Nephron (organoid): ENCODE measurements at regions not wholly inside any gene's neighbourhood (a gene's known extent, or its start where the extent isn't known, plus 50 kb on each side); places are given as distances from the start of the nearest gene placed in this dataset.

Experiments
- H3K27ac Mint-ChIP-seq, 3 experiments: 2 replicates each; pipeline ENCODE4 v1.8.0; 2020; ENCODE audit warnings: mixed read lengths in 3 of 3, mild to moderate bottlenecking in 2 of 3, moderate library complexity in 1 of 3
- H3K27me3 Mint-ChIP-seq: 2 replicates; pipeline ENCODE4 v1.8.0; 2021; ENCODE audit warnings: low read depth, mild to moderate bottlenecking, moderate library complexity, mixed read lengths
- H3K36me3 Mint-ChIP-seq: 2 replicates; pipeline ENCODE4 v1.8.0; 2020; ENCODE audit warnings: low read depth, mixed read lengths
- H3K4me1 Mint-ChIP-seq: 2 replicates; pipeline ENCODE4 v1.8.0; 2020; ENCODE audit warnings: mixed read lengths
- H3K4me3 Mint-ChIP-seq, 3 experiments: 2 replicates each; pipeline ENCODE4 v1.8.0; 2020; ENCODE audit warnings: mild to moderate bottlenecking in 3 of 3, mixed read lengths in 3 of 3, moderate library complexity in 2 of 3
- H3K9me3 Mint-ChIP-seq: 2 replicates; pipeline ENCODE4 v1.8.0; 2020; ENCODE audit warnings: mixed read lengths
- TF ChIP-seq, protein P1 (sequence below), 3 experiments: fragments of 200-600 bp; sonication (generic); IDR thresholded peaks; one replicate each; pipeline ENCODE4 v1.5.0; 2021; ENCODE audit warnings: antibody characterized with exemption in 3 of 3; ENCODE audit not compliant: unreplicated experiment in 3 of 3

DNA sequence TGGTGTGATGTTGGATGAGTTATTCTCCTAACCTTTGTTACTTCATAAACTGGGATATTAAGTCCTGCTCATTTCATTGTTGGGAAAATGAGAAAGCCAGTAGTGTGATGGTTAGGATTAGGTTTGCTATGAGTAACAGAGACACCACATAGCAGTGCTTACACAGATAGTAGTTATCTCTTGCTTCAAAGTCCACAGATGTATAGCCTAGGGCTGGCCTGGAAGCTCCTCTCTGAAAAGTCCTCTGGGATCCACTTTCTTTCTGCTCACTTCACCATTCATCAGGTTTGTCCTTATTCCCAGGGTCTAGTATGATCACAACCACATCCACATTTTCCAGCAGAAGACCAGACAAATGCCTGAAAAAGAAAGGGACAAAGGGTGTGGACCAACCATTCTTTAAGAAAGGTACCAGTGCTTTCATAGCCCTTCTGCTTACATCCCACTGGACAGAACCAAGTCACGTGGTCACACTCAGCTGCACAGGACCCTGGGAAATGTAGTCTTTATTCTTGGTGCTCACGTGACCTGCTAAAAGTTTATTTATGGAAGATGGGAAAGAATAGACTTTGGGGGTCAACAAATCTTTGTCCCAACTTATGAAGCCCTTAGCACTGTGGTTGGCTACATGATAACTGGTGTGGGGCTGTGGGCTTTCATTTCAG is 108.9 kb downstream of the INSIG2 start:
- TF ChIP-seq, protein P1, sequence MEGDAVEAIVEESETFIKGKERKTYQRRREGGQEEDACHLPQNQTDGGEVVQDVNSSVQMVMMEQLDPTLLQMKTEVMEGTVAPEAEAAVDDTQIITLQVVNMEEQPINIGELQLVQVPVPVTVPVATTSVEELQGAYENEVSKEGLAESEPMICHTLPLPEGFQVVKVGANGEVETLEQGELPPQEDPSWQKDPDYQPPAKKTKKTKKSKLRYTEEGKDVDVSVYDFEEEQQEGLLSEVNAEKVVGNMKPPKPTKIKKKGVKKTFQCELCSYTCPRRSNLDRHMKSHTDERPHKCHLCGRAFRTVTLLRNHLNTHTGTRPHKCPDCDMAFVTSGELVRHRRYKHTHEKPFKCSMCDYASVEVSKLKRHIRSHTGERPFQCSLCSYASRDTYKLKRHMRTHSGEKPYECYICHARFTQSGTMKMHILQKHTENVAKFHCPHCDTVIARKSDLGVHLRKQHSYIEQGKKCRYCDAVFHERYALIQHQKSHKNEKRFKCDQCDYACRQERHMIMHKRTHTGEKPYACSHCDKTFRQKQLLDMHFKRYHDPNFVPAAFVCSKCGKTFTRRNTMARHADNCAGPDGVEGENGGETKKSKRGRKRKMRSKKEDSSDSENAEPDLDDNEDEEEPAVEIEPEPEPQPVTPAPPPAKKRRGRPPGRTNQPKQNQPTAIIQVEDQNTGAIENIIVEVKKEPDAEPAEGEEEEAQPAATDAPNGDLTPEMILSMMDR (IDR thresholded peaks at IDR 0.05; ENCODE audit: unreplicated experiment in 3 of 3) = no peak
- peaks cover 8% of the 10 kb centered on the region for H3K27me3 Mint-ChIP-seq
- H3K36me3 Mint-ChIP-seq = no peaks in the 10 kb centered on the region
- H3K27ac Mint-ChIP-seq = no peak overlapping the region
- H3K4me3 Mint-ChIP-seq = no peak overlapping the region
- no peaks in the 10 kb centered on the region for H3K9me3 Mint-ChIP-seq
- H3K4me1 Mint-ChIP-seq = no peaks in the 10 kb centered on the region

DNA sequence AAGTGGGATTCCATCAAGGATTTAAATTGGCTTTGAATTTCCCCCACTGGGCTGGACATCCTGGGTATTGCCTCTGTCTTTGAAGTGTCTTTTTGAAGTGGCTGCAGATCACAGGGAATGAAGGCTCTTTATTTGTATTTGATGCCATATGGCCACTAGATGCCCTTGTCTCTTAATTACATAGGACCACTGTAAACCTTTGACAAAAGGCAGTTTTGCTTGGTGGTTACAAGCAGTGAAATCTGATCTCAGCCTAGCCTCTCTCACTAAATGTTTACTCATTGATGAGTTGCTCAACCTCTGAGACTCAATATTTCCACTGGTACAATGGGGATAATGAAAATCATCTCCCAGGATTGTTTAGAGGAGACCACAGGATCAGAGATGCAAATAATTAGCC is 102.2 kb downstream of the INSIG2 start:
- Mint-ChIP-seq H3K27ac (no peak overlapping the region), H3K27me3 (peaks cover 4% of the 10 kb centered on the region), H3K4me1 (peaks cover 4% of the 10 kb centered on the region), H3K4me3 (no peak overlapping the region), H3K36me3 (no peaks in the 10 kb centered on the region), H3K9me3 (no peaks in the 10 kb centered on the region)
- TF ChIP-seq, protein P1 (IDR thresholded peaks at IDR 0.05; ENCODE audit: unreplicated experiment in 3 of 3) = no peak

DNA sequence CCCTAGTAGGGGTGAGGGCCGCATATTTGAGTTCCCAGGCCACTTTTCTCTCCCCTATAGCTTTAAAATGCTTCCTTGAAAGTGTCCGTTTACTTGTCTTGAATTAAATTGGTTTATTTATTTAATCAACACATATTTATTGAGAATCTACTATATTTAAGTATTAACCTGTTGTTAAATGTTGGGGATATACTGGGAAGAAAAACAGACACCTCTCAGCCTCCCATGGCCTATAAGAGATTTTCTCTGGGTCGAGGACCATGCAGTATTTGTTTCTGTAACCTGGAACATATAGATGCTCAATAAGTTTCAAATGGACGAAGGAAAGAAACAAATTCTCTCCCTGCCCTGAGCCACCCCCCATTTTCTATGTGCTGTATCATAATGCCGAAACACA is 98.6 kb downstream of the INSIG2 start:
- Mint-ChIP-seq H3K9me3 (no peaks in the 10 kb centered on the region), H3K4me3 (peak overlapping the region; percentile 87 to 94 (median 91)), H3K36me3 (no peaks in the 10 kb centered on the region), H3K4me1 (peaks cover 10% of the 10 kb centered on the region), H3K27ac (peak overlapping the region; percentile 91 to 96 (median 94)), H3K27me3 (peaks cover 6% of the 10 kb centered on the region)
- TF ChIP-seq, protein P1 (IDR thresholded peaks at IDR 0.05; ENCODE audit: unreplicated experiment in 3 of 3) = no peak

DNA sequence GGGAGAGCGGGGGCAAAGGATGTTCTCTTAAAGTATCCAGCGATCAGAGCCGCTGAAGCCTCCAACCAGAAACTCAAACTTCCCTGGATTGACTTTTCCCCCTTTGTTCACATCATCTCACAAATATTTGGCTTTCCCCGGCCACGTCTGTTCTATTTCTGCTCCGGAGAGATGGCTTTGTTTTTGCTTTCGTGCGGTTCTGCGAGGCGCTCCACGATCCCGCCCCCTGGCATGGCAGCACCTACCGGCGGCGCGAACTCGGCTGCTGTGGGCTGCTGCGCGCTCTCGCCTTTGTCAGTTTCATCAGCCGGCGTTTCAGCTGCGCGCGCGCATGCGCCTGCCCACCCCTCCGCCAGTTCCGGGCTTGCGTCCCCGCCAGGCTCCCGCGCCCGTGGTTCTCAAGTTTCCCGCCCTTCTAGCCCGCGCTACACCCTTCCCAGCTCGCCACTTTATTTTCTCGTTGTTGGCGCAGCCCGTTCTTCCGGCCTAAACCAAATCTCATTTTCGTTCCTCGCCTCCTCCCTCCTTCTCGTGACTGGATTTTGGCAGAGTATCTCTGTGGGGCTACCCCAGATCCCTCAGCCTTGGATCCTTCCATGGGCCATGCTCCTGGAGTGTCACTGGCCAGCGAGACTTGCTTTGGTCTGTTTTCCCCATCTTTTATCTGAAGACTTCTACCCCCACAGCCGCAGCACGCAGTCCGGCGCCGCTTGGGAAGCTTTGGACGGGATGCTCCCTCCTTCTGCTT is 98.0 kb downstream of the INSIG2 start:
- Mint-ChIP-seq H3K27ac (peak overlapping the region; percentile 91 to 96 (median 94)), H3K27me3 (peaks cover 6% of the 10 kb centered on the region), H3K4me1 (peaks cover 10% of the 10 kb centered on the region), H3K9me3 (no peaks in the 10 kb centered on the region), H3K4me3 (peak overlapping the region; percentile 87 to 94 (median 91)), H3K36me3 (no peaks in the 10 kb centered on the region)
- TF ChIP-seq, protein P1 (IDR thresholded peaks at IDR 0.05; ENCODE audit: unreplicated experiment in 3 of 3) = no peak

DNA sequence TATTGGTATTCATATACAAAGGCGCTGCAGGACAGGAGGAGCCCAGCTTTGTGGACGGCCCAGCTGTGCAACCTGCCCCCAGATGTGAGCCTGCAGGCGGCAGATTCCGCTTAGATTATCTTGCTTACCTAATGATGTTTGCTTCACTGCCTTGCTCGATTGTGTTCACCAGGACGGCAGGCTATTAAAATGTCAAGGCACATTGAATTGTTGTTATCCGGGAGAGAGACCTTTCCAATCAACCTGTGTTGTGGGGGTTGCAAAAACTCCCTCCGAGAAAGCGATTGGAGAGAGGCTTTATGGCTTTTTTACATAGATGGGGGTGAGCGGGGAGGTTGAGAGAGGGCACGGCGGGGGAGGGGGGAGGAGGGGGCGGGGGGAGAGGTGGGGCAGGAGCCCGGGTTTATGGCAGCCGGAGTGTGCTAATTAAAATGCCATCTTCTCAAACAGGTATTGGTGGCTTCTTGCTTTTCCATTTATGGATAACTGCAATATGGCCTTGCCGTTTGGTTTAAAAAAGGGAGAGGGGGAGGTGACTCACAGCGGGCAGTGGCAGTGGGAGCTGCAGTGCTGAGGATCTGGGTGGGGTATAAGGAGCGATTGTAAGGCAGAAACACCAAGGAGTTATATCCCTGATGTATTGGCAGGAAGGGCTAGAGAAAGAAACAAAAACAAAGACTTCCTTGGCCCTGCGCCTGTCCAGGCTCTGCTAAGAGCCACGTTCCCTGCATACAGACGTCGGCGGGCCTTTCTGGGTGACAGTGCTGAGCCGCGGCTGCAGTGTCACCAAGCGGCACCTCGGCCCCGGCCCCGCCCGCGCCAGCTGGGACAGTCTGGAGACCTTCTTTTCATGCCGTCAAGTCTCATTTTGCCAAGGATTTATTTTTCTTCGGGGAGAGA is 97.2 kb downstream of the INSIG2 start:
- peak overlapping the region; percentile 87 to 94 (median 91) for H3K4me3 Mint-ChIP-seq
- peaks cover 8% of the 10 kb centered on the region for H3K27me3 Mint-ChIP-seq
- no peaks in the 10 kb centered on the region for H3K9me3 Mint-ChIP-seq

More for the DNA sequence above, 97.2 kb downstream of the INSIG2 start:
- Mint-ChIP-seq H3K36me3 (no peaks in the 10 kb centered on the region), H3K27ac (peak overlapping the region; percentile 91 to 96 (median 94)), H3K4me1 (peaks cover 10% of the 10 kb centered on the region)
- TF ChIP-seq, protein P1 (IDR thresholded peaks at IDR 0.05; ENCODE audit: unreplicated experiment in 3 of 3) = no peak
